SU-DHL-6 (cell line): ENCODE measurements at regions not wholly inside any gene's neighbourhood (a gene's known extent, or its start where the extent isn't known, plus 50 kb on each side); places are given as distances from the start of the nearest gene placed in this dataset.
A peak's percentile ranks its signal among the peaks of the same experiment; 100 is the strongest.

Experiments
- H2AFZ ChIP-seq: fragments of 200-600 bp; sonication (generic); 2 replicates; pipeline ENCODE4 v1.6.1; 2014; ENCODE audit warnings: low read depth, mild to moderate bottlenecking, moderate library complexity, mixed read lengths, antibody characterized with exemption, low read length; ENCODE audit not compliant: severe bottlenecking
- H3F3A ChIP-seq: fragments of 200-600 bp; shearing (Covaris generic); 2 replicates; pipeline ENCODE4 v1.6.0; 2016; ENCODE audit warnings: antibody characterized with exemption, mild to moderate bottlenecking; ENCODE audit not compliant: insufficient read depth
- H3K27ac ChIP-seq: fragments of 200-600 bp; sonication (generic); 2 replicates; pipeline ENCODE4 v1.5.1; 2016; ENCODE audit warnings: low read depth, mild to moderate bottlenecking, low read length, moderate library complexity, mixed read lengths
- H3K27me3 ChIP-seq: fragments of 200-600 bp; sonication (generic), shearing (Covaris generic); 2 replicates; pipeline ENCODE4 v1.6.0; 2014; ENCODE audit warnings: mild to moderate bottlenecking, low read length
- H3K36me3 ChIP-seq: fragments of 200-600 bp; sonication (generic); 2 replicates; pipeline ENCODE4 v1.6.1; 2014; ENCODE audit warnings: mild to moderate bottlenecking, low read length, mixed read lengths
- H3K4me2 ChIP-seq: fragments of 300-600, 200-600 bp; shearing (Covaris generic), sonication (generic); 2 replicates; pipeline ENCODE4 v1.6.0; 2014; ENCODE audit warnings: low read length, low read depth, mild to moderate bottlenecking; ENCODE audit not compliant: poor library complexity, severe bottlenecking
- H3K4me3 ChIP-seq: fragments of 200-600 bp; sonication (generic); 2 replicates; pipeline ENCODE4 v1.5.1; 2014; ENCODE audit warnings: antibody characterized with exemption, low read length, mild to moderate bottlenecking, mixed read lengths; ENCODE audit not compliant: insufficient read depth, poor library complexity, severe bottlenecking
- H3K79me2 ChIP-seq: fragments of 200-600 bp; sonication (generic); 2 replicates; pipeline ENCODE4 v1.6.1; 2014; ENCODE audit warnings: mild to moderate bottlenecking, low read length, moderate library complexity; ENCODE audit not compliant: insufficient read depth
- H3K9ac ChIP-seq: fragments of 200-600 bp; sonication (generic); 2 replicates; pipeline ENCODE4 v1.7.0; 2014; ENCODE audit warnings: mild to moderate bottlenecking, low read length
- H3K9me2 ChIP-seq: fragments of 200-600 bp; sonication (generic); replicated peaks from 2 replicates; pipeline ENCODE4 v1.6.1; 2014; ENCODE audit warnings: low read length; ENCODE audit not compliant: insufficient read depth
- H3K9me3 ChIP-seq: fragments of 200-600 bp; sonication (generic); 2 replicates; pipeline ENCODE4 v1.6.1; 2014; ENCODE audit warnings: low read length, mixed read lengths; ENCODE audit not compliant: insufficient read depth
- H4K20me1 ChIP-seq: fragments of 200-600 bp; sonication (generic); 2 replicates; pipeline ENCODE4 v1.6.1; 2014; ENCODE audit warnings: low read depth, mild to moderate bottlenecking, antibody characterized with exemption, low read length, moderate library complexity, mixed read lengths
- EZH2phosphoT487 ChIP-seq: fragments of 200-600 bp; sonication (generic), shearing (Covaris generic); conservative IDR thresholded peaks from 2 replicates; pipeline ENCODE4 v1.6.1; 2018; ENCODE audit warnings: mild to moderate bottlenecking, antibody characterized with exemption, low read length, moderate library complexity, mixed read lengths
- TF ChIP-seq, protein P1 (sequence below): fragments of 200-600 bp; sonication (generic); IDR thresholded peaks from one replicate; pipeline ENCODE4 v1.5.1; 2017; ENCODE audit warnings: antibody characterized with exemption, mild to moderate bottlenecking, low read length, moderate library complexity; ENCODE audit not compliant: insufficient read depth, poor library complexity, severe bottlenecking

DNA sequence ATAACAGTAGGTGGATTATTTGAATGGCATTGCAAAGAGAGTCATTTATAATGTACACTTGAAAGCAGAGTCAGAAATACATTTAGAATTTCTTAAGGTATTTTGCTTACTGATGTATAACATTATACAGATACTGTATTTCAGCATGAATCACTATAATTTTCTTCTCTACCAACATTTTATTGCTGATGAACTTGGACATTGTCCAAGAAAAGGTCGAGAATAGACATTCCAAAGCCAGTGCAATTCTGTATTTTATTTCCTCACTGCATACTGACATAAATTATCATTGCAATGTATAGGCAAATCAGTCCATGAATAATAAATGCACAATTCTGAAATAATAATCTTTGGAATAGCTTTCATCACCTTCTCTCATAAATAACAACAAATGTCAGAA lies 1420.0 kb upstream of the EYS start:
- no peaks in the 10 kb centered on the region; the same call in 1 of the 2 replicates for H3F3A ChIP-seq
- no peaks in the 10 kb centered on the region for H3K79me2 ChIP-seq
- H3K9ac ChIP-seq: no peak overlapping the region
- no peaks in the 10 kb centered on the region for H3K9me3 ChIP-seq
- H4K20me1 ChIP-seq: no peaks in the 10 kb centered on the region
- no peaks in the 10 kb centered on the region for H3K36me3 ChIP-seq
- no peaks in the 10 kb centered on the region for H3K9me2 ChIP-seq
- TF ChIP-seq, protein P1, sequence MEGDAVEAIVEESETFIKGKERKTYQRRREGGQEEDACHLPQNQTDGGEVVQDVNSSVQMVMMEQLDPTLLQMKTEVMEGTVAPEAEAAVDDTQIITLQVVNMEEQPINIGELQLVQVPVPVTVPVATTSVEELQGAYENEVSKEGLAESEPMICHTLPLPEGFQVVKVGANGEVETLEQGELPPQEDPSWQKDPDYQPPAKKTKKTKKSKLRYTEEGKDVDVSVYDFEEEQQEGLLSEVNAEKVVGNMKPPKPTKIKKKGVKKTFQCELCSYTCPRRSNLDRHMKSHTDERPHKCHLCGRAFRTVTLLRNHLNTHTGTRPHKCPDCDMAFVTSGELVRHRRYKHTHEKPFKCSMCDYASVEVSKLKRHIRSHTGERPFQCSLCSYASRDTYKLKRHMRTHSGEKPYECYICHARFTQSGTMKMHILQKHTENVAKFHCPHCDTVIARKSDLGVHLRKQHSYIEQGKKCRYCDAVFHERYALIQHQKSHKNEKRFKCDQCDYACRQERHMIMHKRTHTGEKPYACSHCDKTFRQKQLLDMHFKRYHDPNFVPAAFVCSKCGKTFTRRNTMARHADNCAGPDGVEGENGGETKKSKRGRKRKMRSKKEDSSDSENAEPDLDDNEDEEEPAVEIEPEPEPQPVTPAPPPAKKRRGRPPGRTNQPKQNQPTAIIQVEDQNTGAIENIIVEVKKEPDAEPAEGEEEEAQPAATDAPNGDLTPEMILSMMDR: no peak
- no peak for TF ChIP-seq EZH2phosphoT487
- H3K4me3 ChIP-seq: no peak overlapping the region
- H3K27ac ChIP-seq: no peak overlapping the region
- H2AFZ ChIP-seq: no peak overlapping the region
- no peaks in the 10 kb centered on the region for H3K27me3 ChIP-seq
- no peak overlapping the region for H3K4me2 ChIP-seq

DNA sequence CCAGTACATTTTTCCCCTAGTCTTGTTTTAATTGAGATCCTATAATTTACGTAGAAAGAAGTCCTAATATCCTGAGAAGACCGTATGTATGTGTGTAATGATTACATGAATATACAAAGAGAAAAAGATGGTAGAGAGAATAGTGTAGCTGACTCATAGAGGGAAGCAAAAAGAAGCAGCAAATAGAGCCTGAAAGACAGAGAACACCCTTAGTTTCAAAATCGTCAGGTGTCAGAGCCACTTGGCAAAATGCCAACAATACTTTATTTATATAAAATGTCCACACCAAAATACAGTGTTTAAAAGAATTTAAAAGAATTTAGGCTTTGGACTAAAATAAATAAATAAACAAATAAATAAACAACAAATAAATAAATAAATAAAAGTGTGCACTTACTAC lies 1414.1 kb upstream of the EYS start:
- no peaks in the 10 kb centered on the region for H3K36me3 ChIP-seq
- H3K79me2 ChIP-seq: no peaks in the 10 kb centered on the region
- no peak overlapping the region for H3K9ac ChIP-seq
- H3K9me2 ChIP-seq: no peaks in the 10 kb centered on the region
- H3K9me3 ChIP-seq: no peaks in the 10 kb centered on the region
- no peaks in the 10 kb centered on the region for H3K27me3 ChIP-seq
- H2AFZ ChIP-seq: peak overlapping the region; percentile 14
- H3K4me2 ChIP-seq: peak overlapping the region; percentile 4
- H3F3A ChIP-seq: no peaks in the 10 kb centered on the region
- no peak overlapping the region for H3K4me3 ChIP-seq
- H4K20me1 ChIP-seq: no peaks in the 10 kb centered on the region
- TF ChIP-seq EZH2phosphoT487: no peak
- TF ChIP-seq, protein P1: no peak
- H3K27ac ChIP-seq: no peak overlapping the region

DNA sequence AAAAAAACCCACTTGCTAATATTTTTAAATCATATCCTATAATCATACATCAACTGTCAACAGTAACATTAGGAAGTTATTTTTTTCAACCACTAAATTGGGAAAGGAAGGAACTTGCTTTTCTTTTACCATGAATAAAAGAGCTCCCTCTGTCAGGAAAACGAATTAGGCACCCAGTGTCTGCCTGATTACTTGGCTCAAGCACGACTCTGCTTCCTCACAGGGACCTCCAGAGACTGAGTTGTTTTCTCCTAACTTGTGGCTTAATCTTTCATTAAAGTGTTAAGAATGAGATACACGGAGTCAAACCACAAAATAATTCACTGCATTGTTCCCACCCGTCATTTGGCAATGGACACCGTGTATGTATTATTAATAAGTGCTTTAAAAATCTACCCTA lies 1405.1 kb upstream of the EYS start:
- Histone ChIP-seq H3K27ac (no peak overlapping the region), H3K9me3 (no peaks in the 10 kb centered on the region), H2AFZ (no peak overlapping the region), H3K4me2 (no peak overlapping the region), H4K20me1 (no peaks in the 10 kb centered on the region), H3K4me3 (no peak overlapping the region), H3K27me3 (no peaks in the 10 kb centered on the region), H3K9ac (no peak overlapping the region), H3K9me2 (no peaks in the 10 kb centered on the region), H3K36me3 (no peaks in the 10 kb centered on the region), H3K79me2 (no peaks in the 10 kb centered on the region), H3F3A (no peaks in the 10 kb centered on the region)
- TF ChIP-seq, protein P1: no peak
- no peak for TF ChIP-seq EZH2phosphoT487
